Endothelial cell (in vitro differentiated cells): ENCODE measurements at regions not wholly inside any gene's neighbourhood (a gene's known extent, or its start where the extent isn't known, plus 50 kb on each side); places are given as distances from the start of the nearest gene placed in this dataset.

ENCODE experiments used
- DNase-seq: peaks from one replicate; pipeline ENCODE4 v3.0.0; 2021; ENCODE audit warnings: low spot score
- H3K27ac Mint-ChIP-seq: one replicate; pipeline ENCODE4 v1.8.0; 2021; ENCODE audit warnings: mixed read lengths, inconsistent platforms; ENCODE audit not compliant: unreplicated experiment
- H3K27me3 Mint-ChIP-seq: one replicate; pipeline ENCODE4 v1.8.0; 2021; ENCODE audit warnings: mild to moderate bottlenecking, moderate library complexity, mixed read lengths, inconsistent platforms; ENCODE audit not compliant: unreplicated experiment
- H3K36me3 Mint-ChIP-seq: one replicate; pipeline ENCODE4 v1.8.0; 2021; ENCODE audit warnings: mild to moderate bottlenecking, low read depth, mixed read lengths, inconsistent platforms; ENCODE audit not compliant: unreplicated experiment
- H3K4me1 Mint-ChIP-seq: one replicate; pipeline ENCODE4 v1.8.0; 2021; ENCODE audit warnings: mild to moderate bottlenecking, mixed read lengths, inconsistent platforms; ENCODE audit not compliant: unreplicated experiment
- H3K4me3 Mint-ChIP-seq: one replicate; pipeline ENCODE4 v1.8.0; 2021; ENCODE audit warnings: mild to moderate bottlenecking, mixed read lengths, inconsistent platforms; ENCODE audit not compliant: unreplicated experiment
- H3K9me3 Mint-ChIP-seq: one replicate; pipeline ENCODE4 v1.8.0; 2021; ENCODE audit warnings: mixed read lengths, inconsistent platforms; ENCODE audit not compliant: unreplicated experiment
- CTCF ChIP-seq: fragments of 200-600 bp; sonication (generic); IDR thresholded peaks from one replicate; pipeline ENCODE4 v1.5.0; 2021; ENCODE audit warnings: antibody characterized with exemption; ENCODE audit not compliant: unreplicated experiment

- Mint-ChIP-seq H3K27ac (no peak overlapping the region), H3K4me1 (peaks cover 4% of the 10 kb centered on the region), H3K27me3 (no peaks in the 10 kb centered on the region), H3K36me3 (no peaks in the 10 kb centered on the region), H3K4me3 (no peak overlapping the region), H3K9me3 (no peaks in the 10 kb centered on the region)
- no peak for DNase-seq
- no peak for TF ChIP-seq CTCF
These were observed 73.6 kb upstream of the BDNF start for GRCh38 chr11:27773884-27774283.

- H3K36me3 Mint-ChIP-seq: no peaks in the 10 kb centered on the region
- no peaks in the 10 kb centered on the region for H3K27me3 Mint-ChIP-seq
- DNase-seq: no peak
- H3K4me1 Mint-ChIP-seq: peaks cover 4% of the 10 kb centered on the region
- H3K27ac Mint-ChIP-seq: no peak overlapping the region
- no peaks in the 10 kb centered on the region for H3K9me3 Mint-ChIP-seq
- no peak overlapping the region for H3K4me3 Mint-ChIP-seq
- TF ChIP-seq CTCF: no peak
These were observed 71.3 kb upstream of the BDNF start for GRCh38 chr11:27771516-27771915.

- no peak for TF ChIP-seq CTCF
- peaks cover 4% of the 10 kb centered on the region for H3K4me1 Mint-ChIP-seq
- no peaks in the 10 kb centered on the region for H3K36me3 Mint-ChIP-seq
- H3K27me3 Mint-ChIP-seq: no peaks in the 10 kb centered on the region
- DNase-seq: no peak
- H3K27ac Mint-ChIP-seq: no peak overlapping the region
- no peaks in the 10 kb centered on the region for H3K9me3 Mint-ChIP-seq
- H3K4me3 Mint-ChIP-seq: no peak overlapping the region
These were observed 70.3 kb upstream of the BDNF start for GRCh38 chr11:27770576-27770975.

- H3K36me3 Mint-ChIP-seq: no peaks in the 10 kb centered on the region
- TF ChIP-seq CTCF: no peak
- H3K4me3 Mint-ChIP-seq: no peak overlapping the region
- no peak for DNase-seq
- no peaks in the 10 kb centered on the region for H3K9me3 Mint-ChIP-seq
- no peaks in the 10 kb centered on the region for H3K4me1 Mint-ChIP-seq
- H3K27ac Mint-ChIP-seq: no peak overlapping the region
- no peaks in the 10 kb centered on the region for H3K27me3 Mint-ChIP-seq
These were observed 63.5 kb upstream of the BDNF start for GRCh38 chr11:27763736-27764135.

- no peaks in the 10 kb centered on the region for H3K4me1 Mint-ChIP-seq
- no peaks in the 10 kb centered on the region for H3K9me3 Mint-ChIP-seq
- DNase-seq: no peak
- H3K27ac Mint-ChIP-seq: no peak overlapping the region
- no peaks in the 10 kb centered on the region for H3K27me3 Mint-ChIP-seq
- H3K36me3 Mint-ChIP-seq: no peaks in the 10 kb centered on the region
- no peak overlapping the region for H3K4me3 Mint-ChIP-seq
- TF ChIP-seq CTCF: no peak
These were observed 61.1 kb upstream of the BDNF start for GRCh38 chr11:27761356-27761755.
